WI38 (cell line): ENCODE measurements at regions not wholly inside any gene's neighbourhood (a gene's known extent, or its start where the extent isn't known, plus 50 kb on each side); places are given as distances from the start of the nearest gene placed in this dataset.

ENCODE experiments used
- H3K4me3 ChIP-seq: 2 replicates; pipeline ENCODE4 v1.5.1; 2011; ENCODE audit warnings: low read depth, mild to moderate bottlenecking, control low read depth, low read length
- TF ChIP-seq, protein P1 (sequence below): IDR thresholded peaks from 2 replicates; pipeline ENCODE4 v1.5.1; 2012; ENCODE audit warnings: low read depth, mild to moderate bottlenecking, control low read depth, low read length

GRCh38 chrX:63508668-63509067 lies 157.5 kb upstream of the SPIN4 start:
- H3K4me3 ChIP-seq, result no peak overlapping the region
- TF ChIP-seq, protein P1, sequence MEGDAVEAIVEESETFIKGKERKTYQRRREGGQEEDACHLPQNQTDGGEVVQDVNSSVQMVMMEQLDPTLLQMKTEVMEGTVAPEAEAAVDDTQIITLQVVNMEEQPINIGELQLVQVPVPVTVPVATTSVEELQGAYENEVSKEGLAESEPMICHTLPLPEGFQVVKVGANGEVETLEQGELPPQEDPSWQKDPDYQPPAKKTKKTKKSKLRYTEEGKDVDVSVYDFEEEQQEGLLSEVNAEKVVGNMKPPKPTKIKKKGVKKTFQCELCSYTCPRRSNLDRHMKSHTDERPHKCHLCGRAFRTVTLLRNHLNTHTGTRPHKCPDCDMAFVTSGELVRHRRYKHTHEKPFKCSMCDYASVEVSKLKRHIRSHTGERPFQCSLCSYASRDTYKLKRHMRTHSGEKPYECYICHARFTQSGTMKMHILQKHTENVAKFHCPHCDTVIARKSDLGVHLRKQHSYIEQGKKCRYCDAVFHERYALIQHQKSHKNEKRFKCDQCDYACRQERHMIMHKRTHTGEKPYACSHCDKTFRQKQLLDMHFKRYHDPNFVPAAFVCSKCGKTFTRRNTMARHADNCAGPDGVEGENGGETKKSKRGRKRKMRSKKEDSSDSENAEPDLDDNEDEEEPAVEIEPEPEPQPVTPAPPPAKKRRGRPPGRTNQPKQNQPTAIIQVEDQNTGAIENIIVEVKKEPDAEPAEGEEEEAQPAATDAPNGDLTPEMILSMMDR, result no peak

GRCh38 chrX:63506320-63506719 lies 155.2 kb upstream of the SPIN4 start:
- TF ChIP-seq, protein P1, result no peak
- H3K4me3 ChIP-seq, result no peak overlapping the region

- H3K4me3 ChIP-seq, result no peak overlapping the region
- TF ChIP-seq, protein P1, result no peak
Observed at GRCh38 chrX:63503541-63503940, 152.4 kb upstream of the SPIN4 start.

- no peak overlapping the region for H3K4me3 ChIP-seq
- TF ChIP-seq, protein P1, result no peak
Observed at GRCh38 chrX:63488546-63489373, 137.6 kb upstream of the SPIN4 start.

DNA sequence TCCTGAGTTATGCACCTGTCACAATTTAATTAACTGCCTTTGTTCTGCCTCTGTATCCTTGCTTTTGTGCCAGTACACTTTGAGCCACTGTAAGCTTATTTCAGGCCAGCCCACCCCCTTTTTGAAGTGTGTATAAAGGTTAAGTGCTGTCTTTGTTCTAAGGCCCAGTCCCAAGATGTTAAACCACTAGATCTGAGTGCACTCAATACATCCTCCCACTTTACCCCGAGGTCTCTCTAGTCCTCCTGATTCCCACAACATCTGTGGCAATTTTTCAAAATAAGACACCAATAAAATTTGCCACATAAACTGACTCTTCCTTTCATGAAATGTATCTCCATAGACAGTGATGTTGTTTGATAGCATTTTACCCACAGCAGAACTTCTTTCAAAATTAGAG lies 124.1 kb upstream of the SPIN4 start:
- no peak overlapping the region for H3K4me3 ChIP-seq
- TF ChIP-seq, protein P1, result no peak

DNA sequence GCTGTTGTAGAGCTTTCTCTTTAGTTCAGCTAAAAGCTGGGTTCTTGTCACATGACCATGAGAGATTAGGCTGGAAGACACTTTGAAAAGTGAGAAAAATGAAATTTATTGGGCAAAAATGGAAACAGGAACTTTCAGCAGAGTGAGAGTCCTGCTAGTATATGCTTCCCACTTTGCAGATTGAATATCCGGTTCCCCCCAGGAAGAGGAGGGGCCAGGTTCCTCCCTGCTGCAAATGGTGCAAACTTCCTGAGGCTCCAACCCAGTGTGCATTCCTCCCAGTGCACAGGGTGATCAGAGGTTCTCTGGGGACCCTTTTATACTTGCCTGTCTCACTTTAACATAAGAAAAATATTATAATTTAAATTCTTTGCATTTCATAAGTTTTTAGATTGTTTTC lies 119.9 kb upstream of the SPIN4 start:
- H3K4me3 ChIP-seq, result no peak overlapping the region
- TF ChIP-seq, protein P1, result no peak

DNA sequence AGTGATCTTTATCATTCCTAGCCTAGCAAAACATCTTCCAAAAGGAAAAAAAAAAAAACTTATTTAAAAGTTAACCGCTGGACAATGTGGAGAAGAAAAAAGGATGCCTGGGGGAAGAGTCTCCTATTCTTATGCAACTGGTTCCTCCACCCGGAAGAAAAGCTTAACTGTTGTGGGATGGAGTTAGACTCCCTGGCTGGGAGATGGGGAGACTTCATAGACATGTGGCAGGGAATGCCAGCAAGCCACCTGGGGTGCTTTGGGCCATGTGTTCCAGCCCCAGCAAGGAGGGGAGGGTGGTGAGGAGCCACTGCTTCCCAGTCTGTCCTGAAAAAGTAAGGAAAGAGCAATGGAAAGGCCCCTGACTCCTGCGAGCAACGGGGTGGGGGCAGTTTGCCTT lies 119.4 kb upstream of the SPIN4 start:
- TF ChIP-seq, protein P1, result no peak
- no peak overlapping the region for H3K4me3 ChIP-seq
